ENCODE measurements at regions not wholly inside any gene's neighbourhood (a gene's known extent, or its start where the extent isn't known, plus 50 kb on each side); places are given as distances from the start of the nearest gene placed in this dataset.

- TF ChIP-seq, protein P1, sequence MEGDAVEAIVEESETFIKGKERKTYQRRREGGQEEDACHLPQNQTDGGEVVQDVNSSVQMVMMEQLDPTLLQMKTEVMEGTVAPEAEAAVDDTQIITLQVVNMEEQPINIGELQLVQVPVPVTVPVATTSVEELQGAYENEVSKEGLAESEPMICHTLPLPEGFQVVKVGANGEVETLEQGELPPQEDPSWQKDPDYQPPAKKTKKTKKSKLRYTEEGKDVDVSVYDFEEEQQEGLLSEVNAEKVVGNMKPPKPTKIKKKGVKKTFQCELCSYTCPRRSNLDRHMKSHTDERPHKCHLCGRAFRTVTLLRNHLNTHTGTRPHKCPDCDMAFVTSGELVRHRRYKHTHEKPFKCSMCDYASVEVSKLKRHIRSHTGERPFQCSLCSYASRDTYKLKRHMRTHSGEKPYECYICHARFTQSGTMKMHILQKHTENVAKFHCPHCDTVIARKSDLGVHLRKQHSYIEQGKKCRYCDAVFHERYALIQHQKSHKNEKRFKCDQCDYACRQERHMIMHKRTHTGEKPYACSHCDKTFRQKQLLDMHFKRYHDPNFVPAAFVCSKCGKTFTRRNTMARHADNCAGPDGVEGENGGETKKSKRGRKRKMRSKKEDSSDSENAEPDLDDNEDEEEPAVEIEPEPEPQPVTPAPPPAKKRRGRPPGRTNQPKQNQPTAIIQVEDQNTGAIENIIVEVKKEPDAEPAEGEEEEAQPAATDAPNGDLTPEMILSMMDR (IDR thresholded peaks at IDR 0.05 in 8 of 11, conservative IDR thresholded peaks at IDR 0.05 in 3 of 11), result no peak
- TF ChIP-seq POLR2AphosphoS5 (IDR thresholded peaks at IDR 0.05) (no peak), POLR2A (IDR thresholded peaks at IDR 0.05) (no peak)
Observed at GRCh38 chr12:112677050-112677765, 114.3 kb upstream of the RPH3A start.
